Cardiac muscle cell (in vitro differentiated cells and primary cell): ENCODE measurements at regions not wholly inside any gene's neighbourhood (a gene's known extent, or its start where the extent isn't known, plus 50 kb on each side); places are given as distances from the start of the nearest gene placed in this dataset.

Source experiments
- DNase-seq, 2 donors: peaks; one replicate each; pipeline versions ENCODE4 v3.0.0 to v3.0.0-alpha.2; 2010 to 2017; ENCODE audit warnings: low read depth in 1 of 2, low spot score in 1 of 2
- H3K27ac ChIP-seq: fragments of 200-600 bp; sonication (generic); 2 replicates; pipeline ENCODE4 v1.5.1; 2016
- H3K27me3 ChIP-seq: fragments of 200-600 bp; sonication (generic); 2 replicates; pipeline ENCODE4 v1.6.0; 2016; ENCODE audit warnings: control low read depth
- H3K36me3 ChIP-seq: fragments of 200-600 bp; sonication (generic); 2 replicates; pipeline ENCODE4 v1.5.1; 2016; ENCODE audit warnings: control low read depth
- H3K4me1 ChIP-seq: fragments of 200-600 bp; sonication (generic); 2 replicates; pipeline ENCODE4 v1.8.1; 2017; ENCODE audit warnings: low read depth, mild to moderate bottlenecking, mixed run types
- H3K4me3 ChIP-seq: fragments of 200-600 bp; sonication (generic); 2 replicates; pipeline ENCODE4 v1.5.1; 2016; ENCODE audit warnings: mild to moderate bottlenecking
- H3K9me3 ChIP-seq: fragments of 200-600 bp; sonication (generic); 2 replicates; pipeline ENCODE4 v1.5.1; 2017; ENCODE audit warnings: low read depth, mild to moderate bottlenecking, control low read depth
- CTCF ChIP-seq: IDR thresholded peaks from 2 replicates; pipeline ENCODE4 v1.5.1; 2012; ENCODE audit warnings: low read depth, mild to moderate bottlenecking, low read length

GRCh38 chr10:85152496-85152895 lies 824.1 kb downstream of the CCSER2 start:
- Histone ChIP-seq H3K4me1 (peaks cover 26% of the 10 kb centered on the region), H3K9me3 (no peaks in the 10 kb centered on the region), H3K27me3 (no peaks in the 10 kb centered on the region), H3K36me3 (no peaks in the 10 kb centered on the region), H3K4me3 (no peak overlapping the region), H3K27ac (peak overlapping the region; percentile 27)
- no peak for TF ChIP-seq CTCF
- DNase-seq = no peak

DNA sequence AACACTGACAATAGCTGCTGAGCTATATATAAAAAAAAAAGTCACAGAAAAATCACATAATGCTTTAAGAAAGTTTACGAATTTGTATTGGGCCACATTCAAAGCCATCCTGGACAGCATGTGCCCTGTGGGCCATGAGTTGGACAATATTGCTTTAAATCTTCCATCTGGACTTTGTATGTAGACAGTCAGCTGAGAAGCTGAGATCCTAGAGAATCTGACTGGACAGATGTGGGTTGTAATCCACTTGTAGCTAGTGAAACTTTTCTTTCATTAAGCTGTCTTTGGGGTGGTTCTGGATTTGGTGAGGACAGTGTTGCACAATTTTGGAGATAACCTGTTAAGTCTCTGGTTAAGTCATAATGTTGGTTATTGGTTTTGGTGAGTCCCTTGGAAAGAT lies 824.5 kb downstream of the CCSER2 start:
- Histone ChIP-seq H3K27ac (peak overlapping the region; percentile 27), H3K4me3 (no peak overlapping the region), H3K9me3 (no peaks in the 10 kb centered on the region), H3K27me3 (no peaks in the 10 kb centered on the region), H3K36me3 (no peaks in the 10 kb centered on the region), H3K4me1 (peaks cover 26% of the 10 kb centered on the region)
- DNase-seq = no peak
- no peak for TF ChIP-seq CTCF

- no peak for TF ChIP-seq CTCF
- H3K4me1 ChIP-seq = peaks cover 19% of the 10 kb centered on the region
- H3K36me3 ChIP-seq = no peaks in the 10 kb centered on the region
- H3K9me3 ChIP-seq = no peaks in the 10 kb centered on the region
- DNase-seq = no peak
- no peak overlapping the region for H3K27ac ChIP-seq
- H3K27me3 ChIP-seq = no peaks in the 10 kb centered on the region
- H3K4me3 ChIP-seq = no peak overlapping the region
Measured at GRCh38 chr10:85157206-85157605, 828.8 kb downstream of the CCSER2 start.

- H3K4me3 ChIP-seq = no peak overlapping the region
- no peak for TF ChIP-seq CTCF
- H3K27me3 ChIP-seq = no peaks in the 10 kb centered on the region
- no peak for DNase-seq
- no peaks in the 10 kb centered on the region for H3K36me3 ChIP-seq
- H3K9me3 ChIP-seq = no peaks in the 10 kb centered on the region
- no peak overlapping the region for H3K27ac ChIP-seq
- peaks cover 29% of the 10 kb centered on the region for H3K4me1 ChIP-seq
Measured at GRCh38 chr10:85168243-85168642, 839.9 kb downstream of the CCSER2 start.

GRCh38 chr10:85170026-85170425 lies 841.6 kb downstream of the CCSER2 start:
- Histone ChIP-seq H3K4me1 (peaks cover 29% of the 10 kb centered on the region), H3K36me3 (no peaks in the 10 kb centered on the region), H3K9me3 (no peaks in the 10 kb centered on the region), H3K27me3 (no peaks in the 10 kb centered on the region), H3K27ac (no peak overlapping the region), H3K4me3 (no peak overlapping the region)
- TF ChIP-seq CTCF = no peak
- peak in 1 of 2 donors; percentile 31 for DNase-seq

- Histone ChIP-seq H3K4me3 (no peak overlapping the region), H3K4me1 (peaks cover 16% of the 10 kb centered on the region), H3K27me3 (no peaks in the 10 kb centered on the region), H3K27ac (no peak overlapping the region), H3K36me3 (no peaks in the 10 kb centered on the region), H3K9me3 (no peaks in the 10 kb centered on the region)
- TF ChIP-seq CTCF = no peak
- peak in 1 of 2 donors; percentile 2 for DNase-seq
Measured at GRCh38 chr10:85175635-85176034, 847.2 kb downstream of the CCSER2 start.
